ENCODE measurements at regions not wholly inside any gene's neighbourhood (a gene's known extent, or its start where the extent isn't known, plus 50 kb on each side); places are given as distances from the start of the nearest gene placed in this dataset.

- Mint-ChIP-seq H3K4me3 (no peak overlapping the region), H3K27me3 (no peaks in the 10 kb centered on the region), H3K9me3 (peaks cover 5% of the 10 kb centered on the region), H3K27ac (no peak overlapping the region), H3K4me1 (peaks cover 5% of the 10 kb centered on the region), H3K36me3 (ENCODE audit: low read depth) (no peaks in the 10 kb centered on the region)
- ChIA-PET POLR2A (no interaction called here), CTCF (interaction anchor here (1.4 kb wide), 1 partner anchor 32 kb away, joined by 4 read pairs; no protein-coding TSS in a partner anchor)
- DNase-seq (no peak), ATAC-seq (ENCODE audit: low read depth) (no peak)
- TF ChIP-seq CTCF (IDR thresholded peaks at IDR 0.05), result no peak
- intact Hi-C loops (cut with micrococcal nuclease), result loop anchor here (10.0 kb wide), 1 partner anchor 354 kb away; no protein-coding TSS in a partner anchor
Measured at GRCh38 chr3:104629038-104629437, 737.7 kb upstream of the ALCAM start.

GRCh38 chr3:104631254-104631653, 735.5 kb upstream of the ALCAM start:
- no peak overlapping the region for H3K27ac Mint-ChIP-seq
- ChIA-PET POLR2A (no interaction called here), CTCF (interaction anchor here (1.5 kb wide), 1 partner anchor 35 kb away, joined by 4 read pairs; no protein-coding TSS in a partner anchor)
- DNase-seq, result no peak
- no peaks in the 10 kb centered on the region for H3K27me3 Mint-ChIP-seq
- no peaks in the 10 kb centered on the region for H3K36me3 Mint-ChIP-seq (ENCODE audit: low read depth)
- H3K4me3 Mint-ChIP-seq, result no peak overlapping the region
- TF ChIP-seq CTCF (IDR thresholded peaks at IDR 0.05), result no peak
- peaks cover 5% of the 10 kb centered on the region for H3K9me3 Mint-ChIP-seq
- intact Hi-C loops (cut with micrococcal nuclease), result no loop called here
- ATAC-seq (ENCODE audit: low read depth), result no peak
- H3K4me1 Mint-ChIP-seq, result peaks cover 5% of the 10 kb centered on the region

- Mint-ChIP-seq H3K4me3 (no peak overlapping the region), H3K27me3 (no peaks in the 10 kb centered on the region), H3K27ac (no peak overlapping the region), H3K9me3 (peaks cover 5% of the 10 kb centered on the region), H3K4me1 (peaks cover 5% of the 10 kb centered on the region), H3K36me3 (ENCODE audit: low read depth) (no peaks in the 10 kb centered on the region)
- intact Hi-C loops (cut with micrococcal nuclease), result no loop called here
- no peak for ATAC-seq (ENCODE audit: low read depth)
- no peak for TF ChIP-seq CTCF (IDR thresholded peaks at IDR 0.05)
- no peak for DNase-seq
- POLR2A ChIA-PET, result no interaction called here
- CTCF ChIA-PET, result interaction anchor here (1.5 kb wide), 1 partner anchor 36 kb away, joined by 4 read pairs; no protein-coding TSS in a partner anchor
Measured at GRCh38 chr3:104632521-104632920, 734.2 kb upstream of the ALCAM start.

GRCh38 chr3:104632947-104633346, 733.8 kb upstream of the ALCAM start:
- Mint-ChIP-seq H3K27ac (no peak overlapping the region), H3K9me3 (peaks cover 6% of the 10 kb centered on the region), H3K4me1 (peaks cover 5% of the 10 kb centered on the region), H3K27me3 (no peaks in the 10 kb centered on the region), H3K36me3 (ENCODE audit: low read depth) (no peaks in the 10 kb centered on the region), H3K4me3 (no peak overlapping the region)
- DNase-seq (no peak), ATAC-seq (ENCODE audit: low read depth) (no peak)
- no peak for TF ChIP-seq CTCF (IDR thresholded peaks at IDR 0.05)
- ChIA-PET POLR2A (no interaction called here), CTCF (no interaction called here)
- intact Hi-C loops (cut with micrococcal nuclease), result no loop called here

- ChIA-PET POLR2A (no interaction called here), CTCF (no interaction called here)
- Mint-ChIP-seq H3K27ac (no peak overlapping the region), H3K9me3 (peaks cover 20% of the 10 kb centered on the region), H3K4me3 (no peak overlapping the region), H3K27me3 (no peaks in the 10 kb centered on the region), H3K36me3 (ENCODE audit: low read depth) (no peaks in the 10 kb centered on the region), H3K4me1 (peaks cover 3% of the 10 kb centered on the region)
- ATAC-seq (ENCODE audit: low read depth), result no peak
- no peak for DNase-seq
- intact Hi-C loops (cut with micrococcal nuclease), result no loop called here
- no peak for TF ChIP-seq CTCF (IDR thresholded peaks at IDR 0.05)
Measured at GRCh38 chr3:104635872-104636580, 730.7 kb upstream of the ALCAM start.
